KG1 (cell line): ENCODE measurements at regions not wholly inside any gene's neighbourhood (a gene's known extent, or its start where the extent isn't known, plus 50 kb on each side); places are given as distances from the start of the nearest gene placed in this dataset.
"Not testable (repeated sequence)": the region's sequence is repeated elsewhere in the genome, so short reads cannot be mapped to it uniquely, and the experiment has no call there.

Experiments used
- DNase-seq: peaks from one replicate; lab custom pipeline; 2025; lab: John Stamatoyannopoulos, UW

GRCh38 chr1:165147799-165148198 is 208.7 kb downstream of the LMX1A start:
- DNase-seq: no peak

DNA sequence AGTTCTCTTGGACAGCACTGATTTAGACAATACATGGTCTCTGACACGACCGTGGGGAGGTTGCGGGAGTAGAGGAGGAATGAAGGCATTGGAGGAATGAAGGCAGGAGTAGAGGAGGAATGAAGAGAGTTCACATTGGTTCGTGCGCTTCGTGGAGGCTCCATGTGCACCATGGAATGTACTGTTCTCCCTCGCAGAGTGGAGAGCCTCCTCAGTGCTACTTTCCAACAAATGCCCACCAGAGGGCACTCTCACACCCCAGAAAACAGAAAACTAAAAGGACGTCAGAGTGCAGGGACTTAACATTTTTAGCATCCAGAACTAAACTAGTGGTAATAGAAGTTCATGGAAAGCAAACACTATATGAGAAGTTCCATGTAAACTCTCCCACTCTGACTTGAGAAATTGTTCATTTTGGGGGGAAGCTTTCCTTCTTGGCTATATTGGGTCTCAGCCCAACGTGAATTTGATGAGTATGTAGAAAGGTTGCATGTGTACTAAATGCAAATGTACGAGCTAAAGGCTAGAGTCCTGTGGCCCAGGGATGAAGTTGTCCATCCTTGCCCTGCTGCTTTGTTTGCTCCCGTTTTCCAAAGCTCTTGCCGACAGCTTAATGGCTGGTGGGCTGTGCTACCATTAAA is 211.6 kb downstream of the LMX1A start:
- DNase-seq: no peak

DNA sequence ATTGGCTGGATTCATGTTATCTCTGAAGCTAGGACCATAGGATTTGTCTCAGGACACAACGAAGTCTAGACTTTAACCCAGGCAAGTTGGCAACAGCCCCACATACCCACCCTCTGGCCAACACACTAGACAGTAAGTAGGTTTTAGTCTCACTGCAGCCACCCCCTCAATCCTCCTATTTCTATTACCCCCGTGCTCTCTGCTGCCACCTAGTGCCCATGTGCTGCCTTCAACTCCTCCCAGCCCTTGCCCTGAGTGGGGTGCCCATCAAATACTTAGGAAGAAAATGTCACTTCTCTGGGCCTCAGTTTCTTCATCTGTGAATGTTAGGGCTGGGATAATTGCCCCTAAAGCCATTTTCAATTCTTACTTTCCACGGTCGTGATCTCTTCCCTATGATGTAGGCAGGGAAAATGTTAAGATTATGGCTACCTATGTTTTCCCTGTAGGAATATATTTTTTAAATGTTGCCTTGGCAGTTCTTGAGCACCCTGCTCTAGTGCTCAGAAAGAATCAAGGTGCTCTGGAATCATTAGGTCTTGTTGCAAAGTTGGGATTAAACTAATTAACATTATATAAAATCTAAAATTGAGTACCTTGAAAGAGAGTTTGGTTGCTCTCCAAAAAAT is 213.0 kb downstream of the LMX1A start:
- DNase-seq: peak; percentile 8

DNA sequence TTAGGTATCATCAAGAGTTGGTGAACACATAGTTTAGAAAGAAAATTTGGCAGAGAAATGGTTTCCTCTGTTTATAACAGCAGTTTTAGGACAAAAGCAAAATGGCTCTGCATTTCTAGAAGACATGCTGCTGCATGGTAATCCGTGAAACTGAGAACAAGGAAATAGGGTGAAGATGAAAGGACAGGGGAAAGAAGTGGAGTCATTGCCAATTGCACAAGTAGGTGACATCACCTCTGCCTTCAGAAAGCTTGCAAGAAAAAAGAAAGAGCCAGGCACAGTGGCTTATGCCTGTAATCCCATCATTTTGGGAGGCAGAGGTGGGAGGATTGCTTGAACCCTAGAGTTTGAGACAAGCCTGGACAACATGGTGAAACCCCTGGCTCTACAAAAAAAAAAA is 217.6 kb downstream of the LMX1A start:
- no peak for DNase-seq

GRCh38 chr1:165137551-165138316 is 218.8 kb downstream of the LMX1A start:
- no peak for DNase-seq

DNA sequence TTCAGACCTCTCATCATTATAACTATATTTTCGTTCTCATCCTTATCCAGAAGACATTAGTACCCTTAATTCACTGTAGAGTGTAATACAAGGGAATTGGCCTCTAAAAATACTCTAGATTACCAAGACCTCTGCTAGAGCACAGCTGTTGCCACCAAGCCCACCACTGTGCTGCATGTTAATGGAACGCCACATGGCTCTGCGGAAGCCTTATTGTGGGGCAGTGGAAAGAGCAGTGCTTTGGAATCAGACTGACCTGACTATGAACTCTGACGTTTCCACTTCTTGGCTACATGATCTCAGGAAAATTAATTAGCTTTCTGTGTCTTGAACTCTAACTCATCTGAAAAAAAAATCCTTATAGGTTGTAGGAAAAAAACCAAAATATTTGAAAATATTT is 222.1 kb downstream of the LMX1A start:
- DNase-seq: no peak

DNA sequence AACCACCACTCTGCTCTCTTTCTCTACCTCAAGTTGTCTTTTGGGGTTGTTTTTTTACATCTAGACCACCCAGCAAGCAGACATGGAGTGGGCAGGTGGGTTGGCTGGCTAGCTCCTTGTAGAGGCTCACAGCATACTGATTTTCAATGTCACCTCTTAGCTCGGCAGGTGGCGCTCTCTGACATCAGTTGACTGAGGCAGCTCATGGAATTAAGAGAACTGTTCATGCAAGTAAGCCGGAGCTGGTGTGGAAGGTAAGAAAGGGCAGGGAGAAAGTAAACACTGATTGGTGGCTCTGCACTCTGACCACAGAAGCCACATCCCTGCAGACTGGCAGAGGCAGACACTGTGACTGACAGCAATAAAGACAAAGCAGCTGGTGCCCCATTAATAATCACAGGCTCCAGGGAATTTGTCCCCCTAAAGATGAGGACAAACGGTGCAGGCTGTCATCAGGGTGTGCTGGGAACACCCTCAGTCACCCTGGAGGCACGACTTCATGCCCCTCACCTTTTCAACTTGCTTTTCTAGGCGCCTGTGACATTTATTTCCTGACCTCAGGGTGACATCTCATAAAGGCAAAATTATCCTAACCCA is 226.8 kb downstream of the LMX1A start:
- peak; percentile 7 for DNase-seq

DNA sequence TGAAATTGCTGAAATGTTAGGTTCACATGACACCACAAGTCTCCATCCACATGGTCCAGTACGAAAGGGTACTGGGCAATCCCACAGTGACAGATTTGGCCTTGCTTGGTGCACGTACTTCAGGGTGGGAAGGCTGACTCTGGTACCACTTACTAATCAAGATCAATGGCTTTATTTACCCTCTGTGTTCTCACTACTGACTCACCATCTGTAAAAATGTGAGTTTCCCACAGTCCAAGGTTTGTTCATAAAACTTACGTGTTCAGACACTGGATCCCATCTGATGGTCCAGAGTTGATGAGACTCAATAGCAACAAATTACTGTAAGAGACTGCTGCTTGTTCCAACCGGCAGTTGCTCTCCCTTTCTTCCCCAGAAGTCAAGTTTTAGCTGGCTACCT is 231.7 kb downstream of the LMX1A start:
- DNase-seq: no peak

DNA sequence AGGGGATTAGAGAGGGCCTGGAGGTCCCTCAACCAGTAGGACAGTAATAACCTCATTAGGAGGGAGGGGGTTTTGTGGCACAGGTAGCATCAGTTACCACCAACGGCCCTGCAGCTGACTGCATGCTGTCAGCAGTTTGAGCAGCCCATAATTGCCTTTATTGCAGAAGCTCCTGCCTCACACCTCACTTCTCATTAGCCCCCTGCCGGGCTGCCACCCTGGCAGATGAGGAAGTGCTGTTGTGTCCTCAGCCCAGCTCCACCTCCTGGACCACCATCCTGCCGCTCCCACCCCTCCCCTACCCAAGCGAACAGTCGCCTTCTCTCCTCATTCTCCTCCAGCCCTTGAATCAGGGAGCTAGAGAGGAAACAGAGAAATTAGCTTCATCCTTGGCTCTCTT is 237.4 kb downstream of the LMX1A start:
- no peak for DNase-seq

DNA sequence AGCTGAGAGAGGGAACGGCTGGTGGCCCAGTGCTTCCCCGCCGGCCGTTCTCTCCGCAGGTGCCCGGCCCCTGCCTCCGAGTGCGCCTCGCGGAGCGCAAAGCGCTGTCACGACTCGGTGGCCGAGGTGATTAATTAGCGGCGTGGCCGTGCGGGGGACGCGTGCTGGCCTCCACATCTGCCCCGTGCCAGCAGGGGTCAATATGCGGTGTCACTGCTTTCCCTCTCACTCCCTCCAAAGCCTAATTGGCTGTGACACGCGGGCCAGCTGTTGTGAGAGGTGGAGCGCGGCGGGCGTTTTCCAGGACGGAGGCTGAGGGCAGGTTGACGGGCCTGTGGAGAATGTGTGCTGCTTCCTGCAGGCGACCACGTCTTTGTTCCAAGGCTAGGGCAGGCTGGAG is 239.0 kb downstream of the LMX1A start:
- DNase-seq: no peak

GRCh38 chr1:165116732-165117131 is 239.8 kb downstream of the LMX1A start:
- DNase-seq: no peak

- DNase-seq: no peak
Observed at GRCh38 chr1:165116171-165116570, 240.3 kb downstream of the LMX1A start.

GRCh38 chr1:165114889-165115285 is 241.6 kb downstream of the LMX1A start:
- no peak for DNase-seq

DNA sequence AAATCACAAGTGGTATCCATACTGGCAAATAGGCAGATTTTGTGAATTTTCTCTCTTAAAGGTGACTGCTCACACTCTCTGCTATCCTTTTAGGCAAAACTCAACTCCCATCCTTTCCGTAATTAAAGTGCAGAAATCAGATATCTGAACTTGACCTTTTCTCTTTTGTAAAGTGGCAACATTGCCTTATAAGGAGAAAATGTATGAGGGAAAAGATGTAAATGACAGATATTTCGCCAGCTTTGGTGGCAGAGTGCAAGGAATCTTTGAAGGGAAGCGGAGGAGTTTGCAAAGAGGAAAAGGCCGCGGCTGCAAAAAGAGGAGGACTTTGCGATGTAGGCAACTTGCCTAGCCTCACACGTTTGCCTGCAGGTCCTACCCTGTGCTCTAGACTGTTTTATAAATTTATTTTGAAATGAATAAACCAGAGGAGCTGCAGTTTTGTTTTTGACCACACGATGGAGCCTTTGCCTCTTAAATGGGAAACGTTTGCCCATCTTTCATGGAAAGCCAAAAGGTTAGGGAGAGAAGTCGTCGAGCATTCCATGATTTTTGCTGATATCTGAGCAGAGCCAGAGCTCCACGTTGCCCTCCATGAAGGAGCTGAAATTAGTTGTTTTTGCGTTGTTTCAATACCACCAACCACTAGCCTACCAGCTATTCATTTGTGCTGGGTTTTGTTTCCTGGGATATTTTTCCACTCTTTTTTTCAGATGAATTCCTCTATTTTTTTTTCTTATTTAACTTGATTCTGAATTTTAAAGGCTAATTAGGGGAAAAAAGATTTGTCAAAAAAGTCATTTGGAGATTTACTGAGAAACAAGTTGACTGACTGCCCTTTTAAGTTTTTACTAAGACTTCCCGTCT is 242.3 kb downstream of the LMX1A start:
- no peak for DNase-seq

DNA sequence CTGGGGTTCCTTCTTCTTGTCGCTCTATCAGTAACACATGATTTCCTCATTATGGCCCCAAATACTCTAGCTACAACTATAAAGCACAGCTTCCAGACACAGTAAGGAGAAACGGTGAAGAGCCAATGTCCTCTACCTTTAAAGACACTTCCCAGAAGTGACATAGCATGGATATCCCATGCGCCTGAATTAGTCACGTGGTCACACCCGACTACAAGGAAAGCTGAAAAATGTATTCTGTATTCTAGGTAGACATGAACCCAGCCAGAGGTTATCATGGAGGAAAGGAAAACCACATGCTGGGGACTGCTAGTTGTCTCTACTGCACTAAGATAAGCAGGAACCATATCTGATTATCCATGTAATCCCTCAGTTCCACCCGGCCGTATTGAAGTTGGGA is 244.3 kb downstream of the LMX1A start:
- no peak for DNase-seq

- no peak for DNase-seq
Observed at GRCh38 chr1:165109013-165109412, 247.5 kb downstream of the LMX1A start.

- not testable (repeated sequence) for DNase-seq
Observed at GRCh38 chr1:165092542-165093162, 263.9 kb downstream of the LMX1A start.

DNA sequence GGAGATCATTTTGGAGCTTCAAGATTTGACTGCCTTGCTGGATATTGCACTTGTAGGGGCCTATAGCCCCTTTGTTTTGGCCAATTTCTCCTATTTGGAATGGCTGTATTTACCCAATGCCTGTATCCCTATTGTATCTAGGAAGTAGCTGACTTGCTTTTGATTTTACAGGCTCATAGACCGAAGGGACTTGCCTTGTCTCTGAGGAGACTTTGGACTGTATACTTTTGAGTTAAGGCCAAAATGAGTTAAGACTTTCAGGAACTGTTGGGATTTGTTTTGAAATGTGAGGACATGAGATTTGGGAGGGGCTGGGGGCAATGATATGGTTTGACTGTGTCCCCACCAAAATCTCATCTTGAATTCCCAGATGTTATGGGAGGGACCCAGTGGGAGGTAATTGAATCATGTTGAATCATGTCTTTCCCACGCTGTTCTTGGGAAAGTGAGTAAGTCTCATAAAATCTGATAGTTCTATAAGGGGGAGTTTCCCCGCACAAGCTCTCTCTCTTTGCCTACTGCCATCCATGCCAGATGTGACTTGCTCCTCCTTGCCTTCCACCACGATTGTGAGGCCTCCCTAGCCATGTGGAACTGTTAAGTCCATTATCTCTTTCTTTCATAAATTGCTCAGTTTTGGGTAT is 276.1 kb downstream of the LMX1A start:
- no peak for DNase-seq

DNA sequence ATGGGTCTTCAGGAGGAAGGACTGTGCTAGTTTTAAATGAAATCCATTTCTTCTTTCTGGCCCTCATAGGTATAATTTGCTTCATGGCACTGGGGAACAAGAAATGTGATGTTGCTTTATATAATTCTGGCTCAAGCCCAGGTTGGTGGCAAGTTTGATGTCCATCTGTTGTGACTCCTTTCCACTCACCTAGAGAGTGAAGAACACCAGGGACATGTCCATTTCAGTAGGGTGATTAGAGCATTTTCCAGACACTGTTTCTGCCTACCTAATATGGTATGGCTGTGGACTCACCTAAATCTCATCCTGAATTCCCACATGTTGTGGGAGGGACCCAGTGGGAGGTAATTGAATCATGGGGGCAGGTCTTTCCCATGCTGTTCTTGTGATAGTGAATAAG is 278.1 kb downstream of the LMX1A start:
- no peak for DNase-seq

- DNase-seq: no peak
Observed at GRCh38 chr1:165075725-165076370, 280.7 kb downstream of the LMX1A start.
